AG10803 (cell line): ENCODE measurements at regions not wholly inside any gene's neighbourhood (a gene's known extent, or its start where the extent isn't known, plus 50 kb on each side); places are given as distances from the start of the nearest gene placed in this dataset.

Experiments used
- DNase-seq: peaks from one replicate; pipeline ENCODE4 v3.0.0; 2010; ENCODE audit warnings: low read depth
- H3K4me3 ChIP-seq: 2 replicates; pipeline ENCODE4 v1.5.1; 2011; ENCODE audit warnings: mild to moderate bottlenecking, low read length, control low read depth
- TF ChIP-seq, protein P1 (sequence below): conservative IDR thresholded peaks from 2 replicates; pipeline ENCODE4 v1.5.1; 2011; ENCODE audit warnings: mild to moderate bottlenecking, low read length, control low read depth, inconsistent platforms

DNA sequence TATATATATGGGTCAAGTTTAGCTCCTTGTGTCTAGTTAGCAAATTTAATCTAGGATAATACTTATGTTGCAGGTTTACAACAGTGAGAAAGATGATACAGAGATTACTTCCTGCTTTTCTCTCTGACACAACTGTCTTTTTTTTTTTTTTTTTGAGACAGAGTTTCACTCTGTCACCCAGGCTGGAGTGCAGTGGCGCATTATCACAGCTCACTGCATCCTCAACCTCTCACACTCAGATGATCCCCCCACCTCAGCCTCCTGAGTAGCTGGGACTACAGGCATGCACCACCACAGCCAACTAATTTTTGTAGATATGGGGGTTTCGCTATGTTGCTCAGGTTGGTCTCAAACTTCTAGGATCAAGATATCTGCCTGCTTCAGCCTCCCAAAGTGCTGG, 706.9 kb upstream of the SOX9 start:
- no peak overlapping the region for H3K4me3 ChIP-seq
- no peak for DNase-seq
- TF ChIP-seq, protein P1, sequence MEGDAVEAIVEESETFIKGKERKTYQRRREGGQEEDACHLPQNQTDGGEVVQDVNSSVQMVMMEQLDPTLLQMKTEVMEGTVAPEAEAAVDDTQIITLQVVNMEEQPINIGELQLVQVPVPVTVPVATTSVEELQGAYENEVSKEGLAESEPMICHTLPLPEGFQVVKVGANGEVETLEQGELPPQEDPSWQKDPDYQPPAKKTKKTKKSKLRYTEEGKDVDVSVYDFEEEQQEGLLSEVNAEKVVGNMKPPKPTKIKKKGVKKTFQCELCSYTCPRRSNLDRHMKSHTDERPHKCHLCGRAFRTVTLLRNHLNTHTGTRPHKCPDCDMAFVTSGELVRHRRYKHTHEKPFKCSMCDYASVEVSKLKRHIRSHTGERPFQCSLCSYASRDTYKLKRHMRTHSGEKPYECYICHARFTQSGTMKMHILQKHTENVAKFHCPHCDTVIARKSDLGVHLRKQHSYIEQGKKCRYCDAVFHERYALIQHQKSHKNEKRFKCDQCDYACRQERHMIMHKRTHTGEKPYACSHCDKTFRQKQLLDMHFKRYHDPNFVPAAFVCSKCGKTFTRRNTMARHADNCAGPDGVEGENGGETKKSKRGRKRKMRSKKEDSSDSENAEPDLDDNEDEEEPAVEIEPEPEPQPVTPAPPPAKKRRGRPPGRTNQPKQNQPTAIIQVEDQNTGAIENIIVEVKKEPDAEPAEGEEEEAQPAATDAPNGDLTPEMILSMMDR: no peak

DNA sequence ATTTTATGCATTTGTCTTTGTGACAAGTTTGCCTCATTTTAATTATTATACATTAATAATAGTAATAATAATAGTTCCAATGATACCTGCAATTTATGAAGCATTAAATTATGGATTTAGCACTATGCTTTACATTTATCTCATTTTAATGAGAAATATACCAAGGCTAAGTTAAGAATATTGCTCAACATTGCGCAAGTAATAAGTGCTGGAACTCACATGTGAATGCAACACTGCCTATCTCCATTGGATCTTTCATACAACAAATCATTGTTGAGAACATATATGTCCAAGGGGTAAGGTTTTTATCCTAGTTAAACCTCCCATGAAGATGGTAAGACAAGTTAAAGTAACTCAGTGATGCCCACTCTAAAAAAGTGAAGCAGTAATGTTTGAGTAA, 703.7 kb upstream of the SOX9 start:
- DNase-seq: no peak
- H3K4me3 ChIP-seq: no peak overlapping the region

DNA sequence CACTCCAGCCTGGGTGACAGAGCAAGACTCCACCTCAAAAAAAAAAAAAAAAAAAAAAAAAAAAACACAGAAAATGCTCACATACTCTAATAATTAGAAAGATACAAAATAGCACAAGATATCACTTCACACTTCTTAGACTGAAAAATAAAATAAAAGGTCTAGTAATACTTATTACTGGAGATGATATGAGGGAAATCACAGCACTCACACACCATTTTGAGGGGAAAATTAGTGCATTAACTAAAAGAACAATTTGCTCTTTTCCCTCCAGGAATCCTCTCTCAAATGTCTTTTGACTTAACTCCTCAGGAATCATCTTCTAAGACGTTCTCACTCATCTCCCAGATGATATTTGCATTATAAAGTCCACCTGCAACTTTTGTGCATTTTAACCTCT, 697.9 kb upstream of the SOX9 start:
- H3K4me3 ChIP-seq: no peak overlapping the region
- TF ChIP-seq, protein P1: no peak
- no peak for DNase-seq

More for the DNA sequence above, 703.7 kb upstream of the SOX9 start:
- TF ChIP-seq, protein P1: no peak

DNA sequence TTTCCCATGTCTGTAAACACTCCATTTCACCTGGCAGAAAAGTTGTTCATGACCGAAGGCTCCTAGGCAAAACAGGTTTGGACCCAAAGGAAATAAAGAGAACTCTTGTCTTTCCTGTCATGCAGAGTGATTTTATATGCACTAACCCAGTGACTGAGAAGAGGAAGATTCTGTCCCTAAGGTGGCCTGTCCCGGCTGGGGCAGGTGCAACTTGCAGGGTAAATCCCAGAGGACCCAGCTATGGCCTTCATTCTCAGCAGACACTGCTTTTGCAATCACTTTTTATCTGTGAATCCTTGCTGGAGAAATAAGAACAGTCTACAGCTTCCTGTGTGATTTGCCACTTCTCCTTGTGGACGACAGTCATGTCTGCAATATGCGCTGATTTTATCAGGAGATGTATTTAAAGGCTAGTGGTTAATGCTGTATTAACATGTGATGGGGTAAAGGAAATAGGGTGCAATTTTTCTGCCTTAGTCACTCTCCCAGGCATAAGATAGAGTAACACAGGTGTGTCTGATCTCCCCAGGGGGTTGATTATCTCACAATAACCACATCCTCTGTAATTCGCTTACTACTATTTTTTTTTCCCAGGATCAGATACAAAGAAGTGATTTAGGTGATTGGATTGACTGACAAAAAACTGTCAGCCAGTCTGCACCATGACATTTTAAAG, 696.8 kb upstream of the SOX9 start:
- peak; percentile 17 for DNase-seq
- TF ChIP-seq, protein P1: no peak
- H3K4me3 ChIP-seq: no peak overlapping the region

DNA sequence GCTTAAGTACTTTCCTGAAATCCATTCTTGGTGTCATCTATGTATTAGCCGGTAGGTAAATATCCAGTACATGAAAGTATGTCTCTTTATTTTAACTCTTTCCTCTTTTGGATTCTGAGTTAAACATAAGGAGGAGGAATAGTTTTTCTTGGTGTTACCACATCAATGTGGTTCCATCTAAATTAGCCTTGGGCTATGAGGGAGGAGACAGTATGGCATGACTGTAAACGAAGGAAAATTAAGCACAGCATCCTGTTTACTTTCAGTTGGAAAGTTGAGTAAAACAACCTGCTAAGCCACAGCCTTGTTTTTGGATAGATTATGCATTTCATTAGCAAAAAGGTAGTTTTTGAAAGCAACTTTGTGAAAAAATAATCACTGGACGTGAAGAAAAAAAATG, 693.0 kb upstream of the SOX9 start:
- DNase-seq: no peak
- TF ChIP-seq, protein P1: no peak
- no peak overlapping the region for H3K4me3 ChIP-seq

DNA sequence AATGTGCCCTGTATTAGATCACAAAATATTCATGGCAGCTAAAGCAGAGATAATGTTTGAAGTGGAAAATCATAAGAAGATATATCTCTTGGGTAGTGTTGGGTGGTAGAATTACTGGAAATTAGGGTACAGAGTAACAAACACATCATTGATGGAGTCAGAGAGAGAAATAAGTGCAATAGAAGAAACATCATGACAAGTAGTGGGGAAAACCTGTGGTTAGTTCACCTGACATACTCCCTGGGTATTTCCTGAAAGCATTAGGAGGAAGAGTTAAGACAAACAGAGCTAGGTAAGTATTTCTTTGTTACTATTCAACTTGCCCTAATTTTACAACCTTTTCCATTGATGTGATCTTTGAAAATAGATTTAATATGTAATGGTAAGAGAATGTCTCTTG, 691.9 kb upstream of the SOX9 start:
- DNase-seq: no peak
- no peak overlapping the region for H3K4me3 ChIP-seq
- TF ChIP-seq, protein P1: no peak

DNA sequence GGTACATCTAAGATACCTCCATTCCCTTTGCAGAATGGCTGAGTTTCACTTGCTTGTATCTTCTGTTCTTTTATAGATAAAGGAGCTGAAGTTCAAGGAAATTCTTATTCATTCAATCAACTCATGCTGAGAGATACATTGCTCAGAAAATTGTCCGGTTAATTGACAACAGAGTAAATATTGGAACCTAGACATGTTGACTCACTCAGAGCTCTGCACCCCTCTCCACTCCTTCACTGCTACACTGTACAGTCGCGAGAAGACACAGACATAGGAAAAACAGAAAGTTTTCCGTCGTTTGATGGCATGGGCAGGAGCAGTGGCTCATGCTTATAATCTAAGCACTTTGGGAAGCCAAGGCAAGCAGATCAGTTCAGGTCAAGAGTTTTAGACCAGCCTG, 690.5 kb upstream of the SOX9 start:
- H3K4me3 ChIP-seq: no peak overlapping the region
- TF ChIP-seq, protein P1: no peak
- DNase-seq: no peak
